OCI-LY3 (cell line): ENCODE measurements at regions not wholly inside any gene's neighbourhood (a gene's known extent, or its start where the extent isn't known, plus 50 kb on each side); places are given as distances from the start of the nearest gene placed in this dataset.

Experiments
- H2AFZ ChIP-seq: fragments of 200-600, 300-600 bp; shearing (Covaris generic); 2 replicates; pipeline ENCODE4 v1.6.0; 2014; ENCODE audit warnings: antibody characterized with exemption, low read depth, low read length
- H3K27ac ChIP-seq: fragments of 200-600, 300-600 bp; sonication (generic); 2 replicates; pipeline ENCODE4 v1.5.1; 2014; ENCODE audit warnings: mild to moderate bottlenecking, low read length, moderate library complexity, mixed read lengths
- H3K27me3 ChIP-seq: fragments of 200-600, 300-600 bp; sonication (generic); 2 replicates; pipeline ENCODE4 v1.6.1; 2014; ENCODE audit warnings: low read depth, low read length, mixed read lengths
- H3K36me3 ChIP-seq: fragments of 200-600, 300-600 bp; sonication (generic); replicated peaks from 2 replicates; pipeline ENCODE3; 2014; ENCODE audit warnings: low read depth, low read length, mixed read lengths
- H3K4me1 ChIP-seq: fragments of 300-600, 200-600 bp; sonication (generic); 2 replicates; pipeline ENCODE4 v1.6.1; 2014; ENCODE audit warnings: low read length, mixed read lengths
- H3K4me2 ChIP-seq: fragments of 200-600, 300-600 bp; sonication (generic); 2 replicates; pipeline ENCODE4 v1.6.1; 2014; ENCODE audit warnings: low read length, mixed read lengths
- H3K4me3 ChIP-seq: fragments of 300-600, 200-600 bp; sonication (generic); 2 replicates; pipeline ENCODE4 v1.5.1; 2014; ENCODE audit warnings: antibody characterized with exemption, mild to moderate bottlenecking, low read length, moderate library complexity
- H3K79me2 ChIP-seq: fragments of 300-600, 200-600 bp; shearing (Covaris generic); 2 replicates; pipeline ENCODE4 v1.6.1; 2014; ENCODE audit warnings: mild to moderate bottlenecking, low read length, mixed read lengths
- H3K9ac ChIP-seq: fragments of 300-600, 200-600 bp; shearing (Covaris generic); 2 replicates; pipeline ENCODE4 v1.6.0; 2014; ENCODE audit warnings: mild to moderate bottlenecking, low read length, moderate library complexity
- H3K9me3 ChIP-seq: fragments of 200-600, 300-600 bp; shearing (Covaris generic); 2 replicates; pipeline ENCODE4 v1.6.1; 2014; ENCODE audit warnings: low read length, mixed read lengths; ENCODE audit not compliant: insufficient read depth
- H4K20me1 ChIP-seq: fragments of 200-600, 300-600 bp; sonication (generic); 2 replicates; pipeline ENCODE4 v1.6.1; 2016; ENCODE audit warnings: low read length, mixed read lengths; ENCODE audit not compliant: insufficient read depth
- EZH2phosphoT487 ChIP-seq: fragments of 200-600 bp; shearing (Covaris generic); IDR thresholded peaks from 2 replicates; pipeline ENCODE4 v1.6.1; 2018; ENCODE audit warnings: antibody characterized with exemption, mixed run types, low read depth
- TF ChIP-seq, protein P1 (sequence below): fragments of 200-600, 300-600 bp; sonication (generic); IDR thresholded peaks from 2 replicates; pipeline ENCODE4 v1.5.1; 2014; ENCODE audit warnings: antibody characterized with exemption, low read length, low read depth

DNA sequence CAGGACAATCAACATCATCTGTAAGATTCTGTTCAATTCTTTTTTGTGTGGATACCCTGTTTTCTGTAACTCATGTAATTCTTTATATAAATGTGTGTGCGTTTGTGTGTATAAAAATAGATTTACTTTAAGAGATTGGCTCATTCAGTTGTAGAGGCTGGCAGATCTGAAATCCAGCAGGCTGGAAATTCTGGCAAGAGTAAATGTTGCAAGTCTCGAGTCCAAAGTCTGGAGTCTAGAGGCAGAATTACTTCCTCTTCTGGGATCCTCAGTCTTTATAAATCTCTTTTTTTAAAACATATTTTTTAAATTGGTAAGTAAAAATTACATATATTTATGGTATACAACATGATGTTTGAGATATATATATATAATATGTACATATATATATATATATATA lies 202.1 kb upstream of the TMEM161B start:
- Histone ChIP-seq H3K4me1 (no peaks in the 10 kb centered on the region), H3K4me3 (no peak overlapping the region), H3K4me2 (no peak overlapping the region), H3K9ac (no peak overlapping the region), H3K79me2 (no peaks in the 10 kb centered on the region), H3K27me3 (no peaks in the 10 kb centered on the region), H4K20me1 (no peaks in the 10 kb centered on the region), H3K36me3 (no peaks in the 10 kb centered on the region), H3K27ac (no peak overlapping the region), H3K9me3 (no peaks in the 10 kb centered on the region), H2AFZ (no peak overlapping the region)
- TF ChIP-seq EZH2phosphoT487: no peak
- TF ChIP-seq, protein P1, sequence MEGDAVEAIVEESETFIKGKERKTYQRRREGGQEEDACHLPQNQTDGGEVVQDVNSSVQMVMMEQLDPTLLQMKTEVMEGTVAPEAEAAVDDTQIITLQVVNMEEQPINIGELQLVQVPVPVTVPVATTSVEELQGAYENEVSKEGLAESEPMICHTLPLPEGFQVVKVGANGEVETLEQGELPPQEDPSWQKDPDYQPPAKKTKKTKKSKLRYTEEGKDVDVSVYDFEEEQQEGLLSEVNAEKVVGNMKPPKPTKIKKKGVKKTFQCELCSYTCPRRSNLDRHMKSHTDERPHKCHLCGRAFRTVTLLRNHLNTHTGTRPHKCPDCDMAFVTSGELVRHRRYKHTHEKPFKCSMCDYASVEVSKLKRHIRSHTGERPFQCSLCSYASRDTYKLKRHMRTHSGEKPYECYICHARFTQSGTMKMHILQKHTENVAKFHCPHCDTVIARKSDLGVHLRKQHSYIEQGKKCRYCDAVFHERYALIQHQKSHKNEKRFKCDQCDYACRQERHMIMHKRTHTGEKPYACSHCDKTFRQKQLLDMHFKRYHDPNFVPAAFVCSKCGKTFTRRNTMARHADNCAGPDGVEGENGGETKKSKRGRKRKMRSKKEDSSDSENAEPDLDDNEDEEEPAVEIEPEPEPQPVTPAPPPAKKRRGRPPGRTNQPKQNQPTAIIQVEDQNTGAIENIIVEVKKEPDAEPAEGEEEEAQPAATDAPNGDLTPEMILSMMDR: no peak

GRCh38 chr5:88459971-88460370 lies 191.3 kb upstream of the TMEM161B start:
- Histone ChIP-seq H3K36me3 (no peaks in the 10 kb centered on the region), H3K4me2 (no peak overlapping the region), H3K9ac (no peak overlapping the region), H2AFZ (no peak overlapping the region), H4K20me1 (no peaks in the 10 kb centered on the region), H3K27me3 (no peaks in the 10 kb centered on the region), H3K79me2 (no peaks in the 10 kb centered on the region), H3K4me3 (no peak overlapping the region), H3K27ac (no peak overlapping the region), H3K4me1 (no peaks in the 10 kb centered on the region), H3K9me3 (no peaks in the 10 kb centered on the region)
- TF ChIP-seq, protein P1: no peak
- no peak for TF ChIP-seq EZH2phosphoT487

- H3K4me3 ChIP-seq: no peak overlapping the region
- H4K20me1 ChIP-seq: no peaks in the 10 kb centered on the region
- no peaks in the 10 kb centered on the region for H3K36me3 ChIP-seq
- no peak overlapping the region for H3K9ac ChIP-seq
- no peaks in the 10 kb centered on the region for H3K79me2 ChIP-seq
- no peaks in the 10 kb centered on the region for H3K4me1 ChIP-seq
- no peak overlapping the region for H2AFZ ChIP-seq
- TF ChIP-seq, protein P1: no peak
- no peak for TF ChIP-seq EZH2phosphoT487
- no peaks in the 10 kb centered on the region for H3K9me3 ChIP-seq
- H3K27me3 ChIP-seq: no peaks in the 10 kb centered on the region
- H3K27ac ChIP-seq: no peak overlapping the region
- no peak overlapping the region for H3K4me2 ChIP-seq
Measured at GRCh38 chr5:88452820-88453219, 184.2 kb upstream of the TMEM161B start.

DNA sequence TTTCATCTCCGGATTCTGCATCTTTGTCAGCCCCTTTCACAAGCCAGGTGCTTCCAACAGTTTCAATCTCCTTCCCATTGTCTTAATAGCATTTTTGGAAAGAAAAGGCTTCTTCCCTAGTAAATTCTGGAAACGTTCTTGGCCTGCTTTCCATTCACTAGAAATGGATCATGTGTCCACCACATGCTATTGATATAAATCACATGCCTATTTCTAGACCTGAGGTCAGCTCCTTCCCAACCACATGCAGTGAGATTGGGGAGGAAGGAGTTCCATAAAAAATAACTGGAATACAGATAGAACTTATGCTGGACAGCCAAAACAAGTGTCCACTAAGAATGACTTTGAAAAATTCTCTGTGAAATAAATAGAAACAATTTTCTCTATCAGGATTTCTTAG lies 181.6 kb upstream of the TMEM161B start:
- H3K4me2 ChIP-seq: no peak overlapping the region
- TF ChIP-seq EZH2phosphoT487: no peak
- TF ChIP-seq, protein P1: no peak
- H3K4me1 ChIP-seq: no peaks in the 10 kb centered on the region
- no peak overlapping the region for H2AFZ ChIP-seq
- no peaks in the 10 kb centered on the region for H3K9me3 ChIP-seq
- H3K79me2 ChIP-seq: no peaks in the 10 kb centered on the region
- H3K9ac ChIP-seq: no peak overlapping the region
- H4K20me1 ChIP-seq: no peaks in the 10 kb centered on the region
- no peak overlapping the region for H3K4me3 ChIP-seq
- no peaks in the 10 kb centered on the region for H3K36me3 ChIP-seq
- H3K27me3 ChIP-seq: no peaks in the 10 kb centered on the region
- no peak overlapping the region for H3K27ac ChIP-seq
